ENCODE measurements at regions not wholly inside any gene's neighbourhood (a gene's known extent, or its start where the extent isn't known, plus 50 kb on each side); places are given as distances from the start of the nearest gene placed in this dataset.
"Not testable (repeated sequence)": the region's sequence is repeated elsewhere in the genome, so short reads cannot be mapped to it uniquely, and the experiment has no call there.

DNA sequence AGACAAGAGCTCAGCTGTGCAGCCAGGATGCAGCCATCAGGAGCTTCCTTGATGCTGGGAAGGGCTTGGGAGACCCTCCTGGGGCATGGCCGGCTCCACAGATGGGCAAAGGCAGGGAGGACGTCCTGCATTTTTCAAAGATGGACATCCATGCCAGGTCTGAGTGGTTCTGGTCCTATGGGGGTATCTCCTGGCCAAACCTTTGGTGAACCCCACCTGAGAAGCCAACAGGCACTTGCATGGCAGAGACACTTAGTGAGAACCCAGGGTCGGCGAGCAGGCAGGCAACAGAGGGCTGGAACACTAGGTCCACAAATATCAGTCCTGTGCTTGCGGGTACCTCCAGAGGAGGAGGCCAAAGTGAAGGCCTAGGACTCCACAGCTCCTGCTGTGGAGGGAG lies 70.0 kb downstream of the KCTD15 start:
- H3K4me1 ChIP-seq = no peaks in the 10 kb centered on the region
- H3K9ac ChIP-seq = no peak overlapping the region

DNA sequence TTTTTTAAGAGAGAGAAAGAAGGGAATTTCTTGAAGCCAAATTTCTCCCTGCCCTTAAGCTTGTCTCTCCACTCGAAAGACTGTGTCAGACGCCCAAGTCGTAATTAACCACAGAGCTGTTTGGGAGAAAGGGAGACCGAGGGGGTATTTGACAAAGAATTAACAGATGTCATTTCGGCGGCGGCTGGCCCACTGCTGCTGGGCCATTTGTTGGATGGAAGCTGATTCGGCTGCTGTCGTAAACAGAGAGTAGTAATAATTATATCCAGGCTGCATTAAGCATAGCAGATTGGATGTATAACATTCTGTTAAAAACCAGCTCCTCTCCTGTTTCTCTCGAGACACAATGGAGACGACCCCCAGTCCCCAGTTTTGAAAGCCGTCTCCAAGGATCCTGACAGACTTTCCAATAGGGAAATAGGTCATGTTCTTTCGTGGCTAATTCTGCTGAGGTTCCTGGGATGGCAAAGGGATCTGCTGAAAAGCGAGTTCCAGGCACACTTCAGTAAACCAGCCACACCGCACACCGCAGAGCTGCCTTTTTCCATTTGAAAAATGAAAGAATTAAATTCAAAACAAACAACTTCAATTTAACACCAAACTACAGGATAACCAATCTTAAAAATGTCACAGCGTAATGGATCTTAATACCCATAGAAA lies 71.5 kb downstream of the KCTD15 start:
- Histone ChIP-seq H3K4me1 (peaks cover 6% of the 10 kb centered on the region; the same call in 1 of the 2 replicates), H3K9ac (no peak overlapping the region), H4K20me1 (no peaks in the 10 kb centered on the region), H3K4me2 (no peak overlapping the region), H3K36me3 (no peaks in the 10 kb centered on the region), H3K27me3 (no peaks in the 10 kb centered on the region), H3K27ac (no peak overlapping the region), H3K4me3 (no peak overlapping the region), H3K9me3 (no peaks in the 10 kb centered on the region)
- TF ChIP-seq Cebpa-rat (IDR thresholded peaks at IDR 0.05) = no peak

More for the DNA sequence above, 70.0 kb downstream of the KCTD15 start:
- no peak overlapping the region for H3K4me3 ChIP-seq
- no peaks in the 10 kb centered on the region for H3K27me3 ChIP-seq
- no peak overlapping the region for H3K4me2 ChIP-seq
- TF ChIP-seq Cebpa-rat (IDR thresholded peaks at IDR 0.05) = no peak
- H3K27ac ChIP-seq = no peak overlapping the region
- no peaks in the 10 kb centered on the region for H4K20me1 ChIP-seq
- H3K9me3 ChIP-seq = no peaks in the 10 kb centered on the region
- H3K36me3 ChIP-seq = no peaks in the 10 kb centered on the region

DNA sequence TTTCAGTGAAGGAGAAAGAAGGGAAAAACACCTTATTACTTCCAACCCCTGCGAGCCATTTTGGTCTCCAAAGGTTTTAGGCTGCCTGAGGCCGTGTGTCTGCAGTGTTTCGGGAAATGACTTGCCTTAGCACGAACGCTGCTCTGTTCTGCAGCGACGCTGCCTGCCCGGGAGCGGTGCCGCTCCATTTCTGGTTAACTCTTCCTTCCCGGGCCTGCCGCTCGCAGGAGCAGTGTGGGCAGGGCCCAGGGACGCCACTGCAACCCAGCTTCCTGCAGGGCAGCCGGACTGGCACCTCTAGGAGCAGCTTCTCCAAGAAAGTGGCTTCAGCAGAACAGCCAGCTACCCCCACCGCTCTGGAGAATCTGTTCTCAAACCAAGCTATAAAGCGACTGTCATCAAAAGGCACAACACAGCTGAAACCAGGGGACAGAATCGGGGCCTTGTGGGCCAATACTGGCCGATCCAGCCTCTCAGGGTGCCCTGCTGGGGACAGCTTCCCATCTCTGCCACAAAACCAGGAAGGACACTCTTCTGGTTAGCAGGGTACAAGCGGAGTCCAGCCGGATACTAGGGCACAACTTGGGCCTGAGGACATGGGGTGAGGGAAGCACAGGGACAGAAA lies 72.2 kb downstream of the KCTD15 start:
- no peaks in the 10 kb centered on the region for H3K27me3 ChIP-seq
- TF ChIP-seq Cebpa-rat (IDR thresholded peaks at IDR 0.05) = no peak
- no peaks in the 10 kb centered on the region for H3K9me3 ChIP-seq
- H3K27ac ChIP-seq = no peak overlapping the region
- no peak overlapping the region for H3K9ac ChIP-seq
- no peak overlapping the region for H3K4me2 ChIP-seq
- H3K36me3 ChIP-seq = no peaks in the 10 kb centered on the region
- no peak overlapping the region for H3K4me3 ChIP-seq
- H3K4me1 ChIP-seq = peaks cover 9% of the 10 kb centered on the region; the same call in 1 of the 2 replicates
- no peaks in the 10 kb centered on the region for H4K20me1 ChIP-seq

DNA sequence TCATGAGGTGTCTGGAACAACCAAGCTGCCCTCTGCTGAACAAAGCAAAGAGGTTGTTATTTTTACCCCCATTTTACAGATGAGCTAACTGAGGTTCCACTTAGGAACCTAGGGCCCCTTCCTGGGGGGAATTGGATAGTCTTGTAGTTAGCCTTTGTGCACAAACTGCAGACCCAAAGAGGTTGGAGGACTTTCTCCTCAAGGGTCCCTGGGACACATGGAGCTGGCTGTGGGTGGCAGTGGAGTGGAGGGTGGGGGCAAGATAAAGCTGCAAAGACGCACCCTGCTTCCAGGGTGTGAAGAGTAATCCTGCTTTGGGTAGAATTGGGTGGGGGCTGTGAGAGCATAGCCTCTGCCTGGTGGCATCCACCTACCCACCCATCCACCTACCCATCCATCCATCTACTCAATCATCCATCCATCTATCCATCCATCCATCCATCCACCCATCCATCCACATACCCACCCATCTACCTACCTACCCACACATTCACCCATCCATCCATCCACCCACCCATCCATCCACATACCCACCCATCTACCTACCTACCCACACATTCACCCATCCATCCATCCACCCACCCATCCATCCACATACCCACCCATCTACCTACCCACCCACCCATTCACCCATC lies 73.7 kb downstream of the KCTD15 start:
- not testable (repeated sequence) for H3K9ac ChIP-seq, H3K36me3 ChIP-seq, H3K4me1 ChIP-seq, H3K4me2 ChIP-seq, H3K9me3 ChIP-seq, H3K27ac ChIP-seq, H3K4me3 ChIP-seq, H4K20me1 ChIP-seq, H3K27me3 ChIP-seq

DNA sequence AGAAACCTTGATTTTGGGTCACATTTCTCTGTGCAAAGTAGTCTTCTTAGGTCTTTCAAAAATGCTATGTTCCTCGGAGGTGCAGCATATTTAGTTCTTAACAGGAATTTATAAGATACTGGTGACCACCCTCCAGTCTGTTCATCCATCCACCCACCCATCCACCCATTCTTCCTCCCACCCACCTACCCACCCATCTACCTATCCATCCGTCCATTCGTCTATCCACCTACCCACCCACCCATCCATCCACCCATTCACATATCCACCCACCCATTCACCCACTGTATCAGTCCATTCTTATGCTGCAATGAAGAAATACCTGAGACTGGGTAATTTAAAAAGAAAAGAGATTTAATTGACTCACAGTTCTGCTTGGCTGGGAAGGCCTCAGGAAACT lies 74.9 kb downstream of the KCTD15 start:
- no peak for TF ChIP-seq Cebpa-rat (IDR thresholded peaks at IDR 0.05)
- no peak overlapping the region for H3K4me3 ChIP-seq
- peaks cover 9% of the 10 kb centered on the region; the same call in 1 of the 2 replicates for H3K4me1 ChIP-seq
- no peak overlapping the region for H3K27ac ChIP-seq
- H3K4me2 ChIP-seq = no peak overlapping the region
- H3K9ac ChIP-seq = no peak overlapping the region
- H3K9me3 ChIP-seq = no peaks in the 10 kb centered on the region
- H3K27me3 ChIP-seq = no peaks in the 10 kb centered on the region
- no peaks in the 10 kb centered on the region for H4K20me1 ChIP-seq
- no peaks in the 10 kb centered on the region for H3K36me3 ChIP-seq

DNA sequence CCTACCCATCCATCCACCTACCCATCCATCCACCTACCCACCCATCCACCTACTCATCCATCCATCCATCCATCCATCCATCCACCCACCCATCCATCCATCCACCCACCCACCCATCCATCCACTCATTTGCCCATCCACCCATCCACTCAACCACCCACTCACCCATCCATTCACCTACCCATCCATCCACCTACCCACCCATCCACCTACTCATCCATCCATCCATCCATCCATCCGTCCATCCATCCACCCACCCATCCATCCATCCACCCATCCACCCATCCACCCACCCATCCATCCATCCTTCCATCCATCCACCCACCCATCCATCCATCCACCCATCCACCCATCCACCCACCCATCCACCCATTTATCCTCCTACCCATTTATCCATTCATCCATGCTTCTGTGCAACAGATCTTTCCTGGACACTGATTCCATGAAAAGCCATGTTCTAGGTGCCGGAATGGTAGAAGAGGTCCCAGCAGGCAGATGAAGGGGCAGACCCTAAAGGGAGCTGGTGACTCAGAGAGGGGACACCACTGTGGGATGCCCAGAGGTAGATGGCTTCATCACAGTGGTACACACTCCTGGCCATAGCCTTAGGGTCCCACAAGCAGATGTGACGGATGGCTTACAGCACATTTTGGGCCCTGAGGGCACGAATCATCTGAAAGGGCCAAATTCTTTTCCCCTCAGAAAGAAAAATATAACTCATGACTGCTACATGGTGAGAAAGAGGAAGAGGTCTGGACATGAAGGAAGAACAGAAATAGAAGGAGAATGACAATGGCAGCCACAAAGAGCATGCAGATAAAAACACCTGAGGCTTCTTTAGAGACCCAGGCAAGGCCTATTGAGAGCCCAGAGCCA lies 76.0 kb downstream of the KCTD15 start:
- no peaks in the 10 kb centered on the region for H4K20me1 ChIP-seq
- H3K4me1 ChIP-seq = peaks cover 9% of the 10 kb centered on the region; the same call in 1 of the 2 replicates
- H3K4me2 ChIP-seq = peak overlapping the region; percentile 29
- H3K9ac ChIP-seq = no peak overlapping the region
- H3K9me3 ChIP-seq = no peaks in the 10 kb centered on the region
- no peaks in the 10 kb centered on the region for H3K27me3 ChIP-seq
- no peaks in the 10 kb centered on the region for H3K36me3 ChIP-seq
- H3K4me3 ChIP-seq = no peak overlapping the region
- TF ChIP-seq Cebpa-rat (IDR thresholded peaks at IDR 0.05) = no peak
- no peak overlapping the region for H3K27ac ChIP-seq

DNA sequence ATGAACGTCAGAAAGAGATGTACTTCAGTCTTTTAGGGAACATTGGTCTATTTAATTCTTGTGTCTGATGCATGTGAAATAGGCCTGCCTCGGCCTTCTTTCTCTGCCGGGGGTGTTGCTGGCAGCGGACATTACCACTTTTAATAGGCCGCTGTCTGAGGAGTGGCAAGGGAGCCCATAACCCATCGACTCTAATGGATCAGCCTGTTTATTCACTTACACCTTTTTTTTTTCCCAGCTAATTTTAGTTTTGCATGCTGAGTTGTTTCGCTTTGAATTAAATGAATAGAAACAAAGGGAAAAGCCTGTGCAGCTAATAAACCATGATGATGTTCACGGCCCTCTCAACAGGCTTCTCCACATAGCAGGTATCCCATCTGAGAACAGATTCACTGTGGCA lies 78.4 kb downstream of the KCTD15 start:
- Histone ChIP-seq H4K20me1 (no peaks in the 10 kb centered on the region), H3K4me1 (peaks cover 29% of the 10 kb centered on the region), H3K9ac (no peak overlapping the region), H3K4me2 (no peak overlapping the region), H3K9me3 (no peaks in the 10 kb centered on the region), H3K27me3 (no peaks in the 10 kb centered on the region), H3K4me3 (no peak overlapping the region), H3K36me3 (no peaks in the 10 kb centered on the region), H3K27ac (no peak overlapping the region)
- TF ChIP-seq Cebpa-rat (IDR thresholded peaks at IDR 0.05) = no peak

DNA sequence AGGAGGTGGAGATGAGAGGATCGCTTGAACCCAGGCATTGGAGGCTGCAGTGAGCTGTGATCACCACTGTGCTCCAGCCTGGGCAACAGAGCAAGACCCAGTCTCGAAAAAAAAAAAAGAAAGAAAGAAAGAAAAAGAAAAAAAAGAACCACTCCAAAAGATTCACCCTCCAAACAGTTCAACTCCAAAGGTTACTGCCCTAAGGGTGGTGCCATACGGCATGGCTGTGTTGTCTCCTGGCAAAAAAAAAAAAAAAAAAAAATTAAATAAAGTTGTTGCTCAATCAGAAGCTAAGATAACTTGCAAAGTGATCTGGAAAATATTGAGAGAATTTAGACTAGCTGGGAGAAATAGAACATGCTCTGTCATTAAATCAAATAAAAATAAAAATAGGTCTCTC lies 79.5 kb downstream of the KCTD15 start:
- TF ChIP-seq Cebpa-rat (IDR thresholded peaks at IDR 0.05) = no peak
- Histone ChIP-seq H3K4me2 (no peak overlapping the region), H4K20me1 (no peaks in the 10 kb centered on the region)

DNA sequence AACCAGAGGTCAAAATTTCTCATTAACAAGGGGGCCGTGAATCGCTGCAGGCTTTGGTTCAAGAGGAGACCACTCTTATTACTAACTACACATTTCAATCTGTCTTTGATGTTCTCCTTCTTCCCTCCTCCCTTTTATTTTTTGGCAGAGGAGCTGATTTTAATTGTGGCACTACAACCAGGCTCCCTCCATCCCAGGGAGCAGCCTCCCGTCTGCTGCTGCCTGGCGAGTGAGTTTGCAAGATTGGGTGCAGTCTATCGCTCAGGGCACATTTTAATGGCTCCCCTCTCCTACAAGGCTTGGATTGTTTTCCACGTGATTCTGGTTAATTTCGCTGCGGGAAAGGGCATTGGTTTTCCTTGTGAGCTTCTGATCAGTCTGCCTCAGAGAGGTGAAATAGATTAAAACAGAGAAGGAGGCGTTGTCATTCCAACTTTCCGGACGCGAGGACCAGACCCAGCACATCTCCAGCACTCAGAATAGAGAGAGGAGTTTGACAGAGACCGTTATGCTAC lies 81.4 kb downstream of the KCTD15 start:
- Histone ChIP-seq H3K27ac (no peak overlapping the region), H3K9ac (no peak overlapping the region), H3K4me3 (no peak overlapping the region), H3K36me3 (no peaks in the 10 kb centered on the region), H4K20me1 (no peaks in the 10 kb centered on the region), H3K27me3 (no peaks in the 10 kb centered on the region), H3K4me1 (peaks cover 32% of the 10 kb centered on the region), H3K9me3 (no peaks in the 10 kb centered on the region), H3K4me2 (no peak overlapping the region)
- no peak for TF ChIP-seq Cebpa-rat (IDR thresholded peaks at IDR 0.05)

More for the DNA sequence above, 79.5 kb downstream of the KCTD15 start:
- Histone ChIP-seq H3K27ac (no peak overlapping the region), H3K4me3 (no peak overlapping the region), H3K27me3 (no peaks in the 10 kb centered on the region), H3K9ac (no peak overlapping the region), H3K36me3 (no peaks in the 10 kb centered on the region), H3K9me3 (no peaks in the 10 kb centered on the region), H3K4me1 (peaks cover 37% of the 10 kb centered on the region)

All from BLaER1 (cell line).